ENCODE measurements at regions not wholly inside any gene's neighbourhood (a gene's known extent, or its start where the extent isn't known, plus 50 kb on each side); places are given as distances from the start of the nearest gene placed in this dataset.
A peak's percentile ranks its signal among the peaks of the same experiment; 100 is the strongest.

GRCh38 chr9:1366276-1366675 is 316.1 kb downstream of the DMRT2 start:
- Histone ChIP-seq H3K9ac (no peak overlapping the region), H3K4me2 (peak overlapping the region in 5 of 11 experiments; percentile 5 to 56 (median 39); a peak in 9 of 22 replicates)

GRCh38 chr9:1369297-1369696 is 319.1 kb downstream of the DMRT2 start:
- Histone ChIP-seq H3K9ac (no peak overlapping the region), H3K36me3 (no peaks in the 10 kb centered on the region)

More at GRCh38 chr9:1366276-1366675, 316.1 kb downstream of the DMRT2 start:
- TF ChIP-seq Cebpa-rat (IDR thresholded peaks at IDR 0.05): no peak
- H3K36me3 ChIP-seq: no peaks in the 10 kb centered on the region
- H3K9me3 ChIP-seq (replicated peaks in 1 of 11): no peaks in the 10 kb centered on the region
- H3K4me1 ChIP-seq: peaks cover 0 to 14% (median 3%) of the 10 kb centered on the region in 10 experiments; a peak in 7 of 20 replicates
- H4K20me1 ChIP-seq: no peaks in the 10 kb centered on the region
- no peaks in the 10 kb centered on the region for H3K27me3 ChIP-seq
- peak overlapping the region in 1 of 11 experiments; percentile 48; a peak in 1 of 22 replicates for H3K27ac ChIP-seq
- H3K4me3 ChIP-seq: no peak overlapping the region

DNA sequence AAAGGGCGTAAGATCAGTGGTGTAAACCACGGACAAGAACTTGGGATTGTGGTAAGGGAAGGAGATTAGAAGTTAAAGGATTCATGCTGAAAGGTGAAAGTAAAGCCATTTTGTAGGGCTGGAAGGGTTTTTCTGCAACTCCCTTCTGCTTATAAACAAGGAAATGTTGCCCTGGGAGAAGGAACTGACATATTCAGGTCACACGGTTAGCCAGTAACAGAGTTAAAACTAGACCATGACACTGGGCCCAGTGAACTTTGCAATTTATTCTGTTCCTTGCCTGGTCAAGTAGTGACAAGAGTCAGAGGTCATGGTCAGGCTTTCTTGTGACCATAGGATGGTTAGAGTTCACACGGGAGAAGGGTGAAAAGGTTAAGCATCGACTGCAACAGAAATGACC is 323.3 kb downstream of the DMRT2 start:
- no peaks in the 10 kb centered on the region for H3K27me3 ChIP-seq
- no peak overlapping the region for H3K27ac ChIP-seq

More at GRCh38 chr9:1369297-1369696, 319.1 kb downstream of the DMRT2 start:
- Histone ChIP-seq H3K9me3 (replicated peaks in 1 of 11) (no peaks in the 10 kb centered on the region), H3K4me3 (no peak overlapping the region), H4K20me1 (no peaks in the 10 kb centered on the region), H3K27ac (no peak overlapping the region), H3K4me2 (no peak overlapping the region), H3K4me1 (peaks cover 0 to 14% (median 3%) of the 10 kb centered on the region in 10 experiments; a peak in 7 of 20 replicates), H3K27me3 (no peaks in the 10 kb centered on the region)
- no peak for TF ChIP-seq Cebpa-rat (IDR thresholded peaks at IDR 0.05)

GRCh38 chr9:1383899-1384455 is 333.8 kb downstream of the DMRT2 start:
- no peaks in the 10 kb centered on the region for H4K20me1 ChIP-seq
- H3K4me1 ChIP-seq: no peaks in the 10 kb centered on the region
- no peak overlapping the region for H3K4me3 ChIP-seq
- H3K9ac ChIP-seq: no peak overlapping the region
- H3K9me3 ChIP-seq (replicated peaks in 1 of 11): no peaks in the 10 kb centered on the region
- H3K27ac ChIP-seq: no peak overlapping the region
- TF ChIP-seq Cebpa-rat (IDR thresholded peaks at IDR 0.05): no peak
- H3K36me3 ChIP-seq: no peaks in the 10 kb centered on the region
- no peaks in the 10 kb centered on the region for H3K27me3 ChIP-seq
- H3K4me2 ChIP-seq: no peak overlapping the region

More for the DNA sequence above, 323.3 kb downstream of the DMRT2 start:
- H3K9me3 ChIP-seq (replicated peaks in 1 of 11): no peaks in the 10 kb centered on the region
- H3K4me3 ChIP-seq: no peak overlapping the region
- no peaks in the 10 kb centered on the region for H4K20me1 ChIP-seq
- no peak overlapping the region for H3K9ac ChIP-seq
- H3K36me3 ChIP-seq: no peaks in the 10 kb centered on the region
- no peak for TF ChIP-seq Cebpa-rat (IDR thresholded peaks at IDR 0.05)
- H3K4me2 ChIP-seq: no peak overlapping the region
- H3K4me1 ChIP-seq: no peaks in the 10 kb centered on the region

GRCh38 chr9:1384816-1385215 is 334.7 kb downstream of the DMRT2 start:
- Histone ChIP-seq H3K4me3 (no peak overlapping the region), H3K36me3 (no peaks in the 10 kb centered on the region), H3K9me3 (replicated peaks in 1 of 11) (no peaks in the 10 kb centered on the region), H3K4me2 (no peak overlapping the region), H4K20me1 (no peaks in the 10 kb centered on the region), H3K27ac (no peak overlapping the region), H3K27me3 (no peaks in the 10 kb centered on the region), H3K4me1 (no peaks in the 10 kb centered on the region), H3K9ac (no peak overlapping the region)
- TF ChIP-seq Cebpa-rat (IDR thresholded peaks at IDR 0.05): no peak

DNA sequence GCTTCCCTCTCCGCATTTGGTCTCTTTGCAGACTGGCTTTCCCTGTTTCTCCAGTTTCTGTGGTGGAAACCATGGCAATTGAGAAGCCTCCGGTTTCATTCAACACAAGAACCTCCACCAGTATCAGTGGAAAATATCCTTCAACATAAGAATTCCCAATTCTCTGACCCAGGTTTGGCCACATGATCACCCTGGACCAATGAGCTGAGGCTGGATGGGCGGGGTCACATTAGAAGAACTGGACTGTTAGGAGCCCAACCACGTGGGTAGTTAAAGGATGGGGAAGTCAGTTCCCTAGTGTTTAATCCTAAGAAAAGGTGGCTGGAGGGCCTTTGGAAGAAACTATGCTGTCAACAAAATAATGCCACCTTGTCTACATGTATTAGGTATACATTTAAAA is 336.3 kb downstream of the DMRT2 start:
- no peaks in the 10 kb centered on the region for H4K20me1 ChIP-seq
- no peak overlapping the region for H3K9ac ChIP-seq
- TF ChIP-seq Cebpa-rat (IDR thresholded peaks at IDR 0.05): no peak
- H3K9me3 ChIP-seq (replicated peaks in 1 of 11): no peaks in the 10 kb centered on the region
- H3K4me1 ChIP-seq: no peaks in the 10 kb centered on the region
- no peak overlapping the region for H3K27ac ChIP-seq
- no peak overlapping the region for H3K4me3 ChIP-seq
- H3K4me2 ChIP-seq: no peak overlapping the region
- no peaks in the 10 kb centered on the region for H3K36me3 ChIP-seq
- H3K27me3 ChIP-seq: no peaks in the 10 kb centered on the region

DNA sequence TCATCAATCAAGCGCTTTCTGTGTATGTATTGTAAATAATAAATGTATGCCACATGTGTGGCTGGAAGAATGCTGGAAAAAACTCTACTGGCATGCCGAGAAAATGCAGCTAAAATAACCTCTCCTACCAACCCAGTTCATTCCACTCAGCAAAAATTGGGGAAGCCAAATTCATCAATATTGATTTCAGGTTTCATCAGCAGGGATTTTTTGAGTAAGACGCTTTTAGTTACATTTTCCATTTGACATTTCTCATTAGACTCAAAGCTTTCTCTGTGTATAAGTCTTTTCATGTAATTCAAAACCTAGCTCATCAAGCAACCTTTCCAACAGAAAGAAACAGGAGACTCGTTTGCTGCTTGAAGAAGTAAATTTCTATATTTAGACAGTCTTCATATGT is 338.1 kb downstream of the DMRT2 start:
- Histone ChIP-seq H3K9ac (no peak overlapping the region), H3K36me3 (no peaks in the 10 kb centered on the region), H4K20me1 (no peaks in the 10 kb centered on the region), H3K4me2 (no peak overlapping the region), H3K27me3 (no peaks in the 10 kb centered on the region), H3K9me3 (replicated peaks in 1 of 11) (no peaks in the 10 kb centered on the region), H3K4me1 (no peaks in the 10 kb centered on the region), H3K4me3 (no peak overlapping the region), H3K27ac (no peak overlapping the region)
- no peak for TF ChIP-seq Cebpa-rat (IDR thresholded peaks at IDR 0.05)

DNA sequence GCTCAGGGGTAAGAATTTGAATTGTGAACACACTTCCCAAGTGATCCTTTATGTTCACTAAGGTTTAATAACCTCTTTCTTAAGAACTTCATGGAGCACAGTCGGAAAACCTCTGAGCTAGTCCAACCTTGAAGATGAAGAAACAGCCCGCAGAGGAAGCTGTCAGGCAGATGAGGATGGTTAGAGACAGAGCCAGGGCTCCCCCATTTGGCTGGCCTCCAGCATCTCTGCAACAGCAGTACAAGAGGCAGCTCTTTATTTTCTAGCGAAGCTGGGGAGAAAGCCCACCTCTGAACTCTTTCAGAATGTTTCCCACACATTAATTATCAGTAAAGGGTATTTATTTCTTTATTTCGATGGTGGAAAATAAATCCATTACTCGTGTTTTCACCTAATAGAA is 350.8 kb downstream of the DMRT2 start:
- no peak overlapping the region for H3K4me2 ChIP-seq
- H4K20me1 ChIP-seq: no peaks in the 10 kb centered on the region
- H3K4me3 ChIP-seq: no peak overlapping the region
- H3K4me1 ChIP-seq: no peaks in the 10 kb centered on the region
- peaks cover 0 to 9% (median 0%) of the 10 kb centered on the region in 11 experiments; a peak in 5 of 22 replicates for H3K9me3 ChIP-seq (replicated peaks in 1 of 11)
- H3K36me3 ChIP-seq: no peaks in the 10 kb centered on the region
- TF ChIP-seq Cebpa-rat (IDR thresholded peaks at IDR 0.05): no peak
- no peak overlapping the region for H3K9ac ChIP-seq
- H3K27me3 ChIP-seq: no peaks in the 10 kb centered on the region
- H3K27ac ChIP-seq: no peak overlapping the region

DNA sequence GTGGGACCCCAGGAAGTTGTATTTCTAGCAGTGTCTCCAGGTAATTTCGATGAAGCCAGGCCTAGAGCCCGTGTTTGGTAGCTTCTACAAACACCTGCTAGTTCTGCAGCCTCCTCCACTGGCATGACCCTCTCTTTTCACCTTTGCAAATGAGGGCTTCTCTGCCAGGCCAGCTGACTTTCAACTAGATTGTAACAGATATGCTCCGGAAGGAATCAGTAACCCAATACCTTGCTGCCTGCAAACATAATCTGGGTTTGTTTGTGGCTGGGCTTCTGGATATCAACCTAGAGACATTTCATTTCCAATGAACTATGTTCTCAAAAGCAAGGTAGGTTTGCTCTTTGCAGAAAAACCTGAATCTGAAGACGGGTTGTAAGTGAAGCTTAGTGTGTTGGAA is 354.8 kb downstream of the DMRT2 start:
- H3K4me1 ChIP-seq: no peaks in the 10 kb centered on the region
- no peak for TF ChIP-seq Cebpa-rat (IDR thresholded peaks at IDR 0.05)

GRCh38 chr9:1411826-1412225 is 361.7 kb downstream of the DMRT2 start:
- no peak overlapping the region for H3K4me2 ChIP-seq
- no peaks in the 10 kb centered on the region for H3K9me3 ChIP-seq (replicated peaks in 1 of 11)
- H3K4me1 ChIP-seq: no peaks in the 10 kb centered on the region
- no peak for TF ChIP-seq Cebpa-rat (IDR thresholded peaks at IDR 0.05)
- no peak overlapping the region for H3K4me3 ChIP-seq
- no peak overlapping the region for H3K27ac ChIP-seq
- no peaks in the 10 kb centered on the region for H3K27me3 ChIP-seq
- no peaks in the 10 kb centered on the region for H3K36me3 ChIP-seq
- H4K20me1 ChIP-seq: no peaks in the 10 kb centered on the region
- no peak overlapping the region for H3K9ac ChIP-seq

More for the DNA sequence above, 354.8 kb downstream of the DMRT2 start:
- no peak overlapping the region for H3K9ac ChIP-seq
- H3K27me3 ChIP-seq: no peaks in the 10 kb centered on the region
- no peak overlapping the region for H3K4me2 ChIP-seq
- H3K36me3 ChIP-seq: no peaks in the 10 kb centered on the region
- no peak overlapping the region for H3K4me3 ChIP-seq
- H3K9me3 ChIP-seq (replicated peaks in 1 of 11): no peaks in the 10 kb centered on the region
- H3K27ac ChIP-seq: no peak overlapping the region
- H4K20me1 ChIP-seq: no peaks in the 10 kb centered on the region
